HEK293T (cell line): ENCODE measurements at regions not wholly inside any gene's neighbourhood (a gene's known extent, or its start where the extent isn't known, plus 50 kb on each side); places are given as distances from the start of the nearest gene placed in this dataset.

Experiments used
- ARNT ChIP-seq: fragments of 450-650 bp; IDR thresholded peaks from 2 replicates; pipeline ENCODE4 v1.6.1; 2017; ENCODE audit warnings: mild to moderate bottlenecking
- BHLHE40 ChIP-seq: fragments of 450-650 bp; IDR thresholded peaks from 2 replicates; pipeline ENCODE4 v1.6.1; 2016; ENCODE audit warnings: mild to moderate bottlenecking, moderate library complexity, borderline replicate concordance
- ELF4 ChIP-seq: fragments of 450-650 bp; IDR thresholded peaks from 2 replicates; pipeline ENCODE4 v1.6.1; 2017; ENCODE audit warnings: antibody characterized with exemption
- FOXA1 ChIP-seq: fragments of 450-650 bp; IDR thresholded peaks from 2 replicates; pipeline ENCODE4 v1.6.1; 2016; ENCODE audit warnings: mild to moderate bottlenecking
- FOXK2 ChIP-seq: fragments of 450-650 bp; IDR thresholded peaks from 2 replicates; pipeline ENCODE4 v1.6.1; 2016; ENCODE audit warnings: mild to moderate bottlenecking
- FOXM1 ChIP-seq: fragments of 450-650 bp; IDR thresholded peaks from 2 replicates; pipeline ENCODE4 v1.6.1; 2017; ENCODE audit warnings: mild to moderate bottlenecking, borderline replicate concordance
- SP1 ChIP-seq: fragments of 450-650 bp; IDR thresholded peaks from 2 replicates; pipeline ENCODE4 v1.6.1; 2017
- TARDBP ChIP-seq: fragments of 450-650 bp; IDR thresholded peaks from 2 replicates; pipeline ENCODE4 v1.6.1; 2016
- ZNF384 ChIP-seq: fragments of 450-650 bp; IDR thresholded peaks from 2 replicates; pipeline ENCODE4 v1.6.1; 2016

DNA sequence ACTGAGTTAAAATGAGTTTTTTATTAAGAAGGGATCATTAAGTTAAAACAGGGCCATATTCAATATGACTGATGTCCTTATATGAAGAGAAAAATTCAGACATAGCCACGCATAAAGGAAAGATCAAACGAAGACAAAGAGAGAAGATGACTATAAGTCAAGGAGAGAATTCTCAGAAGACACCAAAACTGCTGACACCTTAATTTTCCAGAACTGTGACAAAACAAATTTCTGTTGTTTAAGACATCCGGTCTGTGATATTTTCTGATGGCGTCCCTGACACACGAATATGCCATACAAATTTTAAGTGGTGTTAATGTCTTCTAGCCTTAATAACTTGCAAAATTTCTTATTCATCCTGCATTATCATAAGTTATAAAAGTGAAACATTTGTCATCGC, 1325.2 kb upstream of the DDX18 start:
- TF ChIP-seq ZNF384 (no peak), FOXK2 (no peak), SP1 (no peak), FOXM1 (no peak), TARDBP (no peak), ARNT (no peak), BHLHE40 (no peak), ELF4 (no peak), FOXA1 (no peak)
